ENCODE measurements at regions not wholly inside any gene's neighbourhood (a gene's known extent, or its start where the extent isn't known, plus 50 kb on each side); places are given as distances from the start of the nearest gene placed in this dataset.
"Not testable (repeated sequence)": the region's sequence is repeated elsewhere in the genome, so short reads cannot be mapped to it uniquely, and the experiment has no call there.

GRCh38 chr22:22296047-22296446, 51.5 kb downstream of the VPREB1 start:
- H3K27ac Mint-ChIP-seq: not testable (repeated sequence)
- H3K4me3 Mint-ChIP-seq: peak overlapping the region; percentile 64
- peaks cover 27% of the 10 kb centered on the region for H3K4me1 Mint-ChIP-seq (ENCODE audit: low read depth)

GRCh38 chr22:22297159-22297793, 52.7 kb downstream of the VPREB1 start:
- Mint-ChIP-seq H3K27ac (peak overlapping the region; percentile 72), H3K4me1 (ENCODE audit: low read depth) (peaks cover 38% of the 10 kb centered on the region), H3K4me3 (peak overlapping the region; percentile 86)
- not testable (repeated sequence) for H3K27me3 Mint-ChIP-seq; H3K9me3 Mint-ChIP-seq (ENCODE audit: low read depth); H3K36me3 Mint-ChIP-seq

More at GRCh38 chr22:22296047-22296446, 51.5 kb downstream of the VPREB1 start:
- not testable (repeated sequence) for H3K9me3 Mint-ChIP-seq (ENCODE audit: low read depth); H3K27me3 Mint-ChIP-seq; H3K36me3 Mint-ChIP-seq

GRCh38 chr22:22297794-22298653, 53.4 kb downstream of the VPREB1 start:
- peaks cover 39% of the 10 kb centered on the region for H3K4me1 Mint-ChIP-seq (ENCODE audit: low read depth)
- peak overlapping the region; percentile 72 for H3K27ac Mint-ChIP-seq
- H3K9me3 Mint-ChIP-seq (ENCODE audit: low read depth); H3K27me3 Mint-ChIP-seq; H3K36me3 Mint-ChIP-seq: not testable (repeated sequence)
- H3K4me3 Mint-ChIP-seq: peak overlapping the region; percentile 86

GRCh38 chr22:22298654-22299009, 54.0 kb downstream of the VPREB1 start:
- H3K9me3 Mint-ChIP-seq (ENCODE audit: low read depth); H3K36me3 Mint-ChIP-seq; H3K27me3 Mint-ChIP-seq: not testable (repeated sequence)
- Mint-ChIP-seq H3K27ac (peak overlapping the region; percentile 50), H3K4me1 (ENCODE audit: low read depth) (peaks cover 39% of the 10 kb centered on the region), H3K4me3 (peak overlapping the region; percentile 86)

GRCh38 chr22:22300511-22300910, 55.9 kb downstream of the VPREB1 start:
- H3K9me3 Mint-ChIP-seq (ENCODE audit: low read depth); H3K27me3 Mint-ChIP-seq; H3K27ac Mint-ChIP-seq; H3K36me3 Mint-ChIP-seq: not testable (repeated sequence)
- peak overlapping the region; percentile 79 for H3K4me3 Mint-ChIP-seq
- peaks cover 39% of the 10 kb centered on the region for H3K4me1 Mint-ChIP-seq (ENCODE audit: low read depth)

GRCh38 chr22:22300946-22301345, 56.4 kb downstream of the VPREB1 start:
- H3K27ac Mint-ChIP-seq: peak overlapping the region; percentile 34
- H3K9me3 Mint-ChIP-seq (ENCODE audit: low read depth); H3K36me3 Mint-ChIP-seq; H3K27me3 Mint-ChIP-seq: not testable (repeated sequence)
- peaks cover 35% of the 10 kb centered on the region for H3K4me1 Mint-ChIP-seq (ENCODE audit: low read depth)
- peak overlapping the region; percentile 41 for H3K4me3 Mint-ChIP-seq

GRCh38 chr22:22316589-22316988, 72.0 kb downstream of the VPREB1 start:
- H3K4me1 Mint-ChIP-seq (ENCODE audit: low read depth): no peaks in the 10 kb centered on the region
- no peaks in the 10 kb centered on the region for H3K27me3 Mint-ChIP-seq
- H3K27ac Mint-ChIP-seq: no peak overlapping the region
- H3K9me3 Mint-ChIP-seq (ENCODE audit: low read depth): no peaks in the 10 kb centered on the region
- H3K36me3 Mint-ChIP-seq: peaks cover 13% of the 10 kb centered on the region
- H3K4me3 Mint-ChIP-seq: no peak overlapping the region

- no peaks in the 10 kb centered on the region for H3K4me1 Mint-ChIP-seq (ENCODE audit: low read depth)
These were observed 74.3 kb downstream of the VPREB1 start for GRCh38 chr22:22318723-22319465.

GRCh38 chr22:22321743-22322611, 77.4 kb downstream of the VPREB1 start:
- not testable (repeated sequence) for H3K9me3 Mint-ChIP-seq (ENCODE audit: low read depth); H3K4me3 Mint-ChIP-seq; H3K27ac Mint-ChIP-seq

More at GRCh38 chr22:22318723-22319465, 74.3 kb downstream of the VPREB1 start:
- Mint-ChIP-seq H3K4me3 (no peak overlapping the region), H3K9me3 (ENCODE audit: low read depth) (no peaks in the 10 kb centered on the region), H3K27ac (no peak overlapping the region), H3K27me3 (no peaks in the 10 kb centered on the region), H3K36me3 (peaks cover 13% of the 10 kb centered on the region)

GRCh38 chr22:22322792-22323191, 78.2 kb downstream of the VPREB1 start:
- Mint-ChIP-seq H3K27me3 (no peaks in the 10 kb centered on the region), H3K4me1 (ENCODE audit: low read depth) (no peaks in the 10 kb centered on the region), H3K27ac (no peak overlapping the region), H3K4me3 (no peak overlapping the region), H3K9me3 (ENCODE audit: low read depth) (no peaks in the 10 kb centered on the region), H3K36me3 (peaks cover 2% of the 10 kb centered on the region)

More at GRCh38 chr22:22321743-22322611, 77.4 kb downstream of the VPREB1 start:
- H3K27me3 Mint-ChIP-seq; H3K4me1 Mint-ChIP-seq (ENCODE audit: low read depth); H3K36me3 Mint-ChIP-seq: not testable (repeated sequence)

GRCh38 chr22:22327723-22328122, 83.1 kb downstream of the VPREB1 start:
- no peak overlapping the region for H3K27ac Mint-ChIP-seq
- H3K36me3 Mint-ChIP-seq: no peaks in the 10 kb centered on the region
- H3K4me1 Mint-ChIP-seq (ENCODE audit: low read depth): peaks cover 7% of the 10 kb centered on the region

GRCh38 chr22:22329792-22330191, 85.2 kb downstream of the VPREB1 start:
- Mint-ChIP-seq H3K27me3 (peaks cover 14% of the 10 kb centered on the region), H3K4me1 (ENCODE audit: low read depth) (peaks cover 7% of the 10 kb centered on the region), H3K4me3 (no peak overlapping the region), H3K36me3 (no peaks in the 10 kb centered on the region), H3K9me3 (ENCODE audit: low read depth) (no peaks in the 10 kb centered on the region), H3K27ac (no peak overlapping the region)

More at GRCh38 chr22:22327723-22328122, 83.1 kb downstream of the VPREB1 start:
- Mint-ChIP-seq H3K9me3 (ENCODE audit: low read depth) (no peaks in the 10 kb centered on the region), H3K27me3 (peaks cover 2% of the 10 kb centered on the region), H3K4me3 (no peak overlapping the region)

- not testable (repeated sequence) for H3K27ac Mint-ChIP-seq; H3K9me3 Mint-ChIP-seq (ENCODE audit: low read depth); H3K4me1 Mint-ChIP-seq (ENCODE audit: low read depth); H3K36me3 Mint-ChIP-seq; H3K4me3 Mint-ChIP-seq
- H3K27me3 Mint-ChIP-seq: peaks cover 39% of the 10 kb centered on the region
These were observed 91.1 kb downstream of the VPREB1 start for GRCh38 chr22:22335640-22336039.

GRCh38 chr22:22336333-22336732, 91.7 kb downstream of the VPREB1 start:
- H3K9me3 Mint-ChIP-seq (ENCODE audit: low read depth); H3K4me3 Mint-ChIP-seq; H3K36me3 Mint-ChIP-seq; H3K27ac Mint-ChIP-seq; H3K4me1 Mint-ChIP-seq (ENCODE audit: low read depth): not testable (repeated sequence)
- peaks cover 39% of the 10 kb centered on the region for H3K27me3 Mint-ChIP-seq

Data from activated naive CD8-positive, alpha-beta T cell (primary cell).